ENCODE measurements at regions not wholly inside any gene's neighbourhood (a gene's known extent, or its start where the extent isn't known, plus 50 kb on each side); places are given as distances from the start of the nearest gene placed in this dataset.

DNA sequence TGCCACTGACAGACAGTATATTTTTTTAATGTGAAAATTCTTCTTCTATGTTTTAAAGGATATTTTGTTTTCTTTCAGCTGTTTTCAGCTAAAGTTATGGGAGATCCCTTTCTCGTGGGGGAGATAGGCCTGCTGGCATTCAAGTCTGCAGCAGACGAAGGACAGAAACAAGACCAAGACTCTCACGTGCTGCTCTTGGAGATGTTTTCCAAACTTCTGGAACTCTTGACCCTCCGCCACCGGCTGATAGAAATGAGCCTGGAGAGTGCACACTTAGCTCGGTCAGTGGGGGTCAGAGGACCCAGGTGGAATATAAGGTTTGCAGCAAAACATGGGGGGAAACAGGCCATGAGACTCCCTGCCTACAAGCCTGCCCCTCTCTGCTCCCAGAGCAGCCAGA, 120.5 kb downstream of the CD164 start:
- Histone ChIP-seq H3K9me3 (ENCODE audit: low read length) (no peaks in the 10 kb centered on the region), H3K9ac (ENCODE audit: low read length) (no peak overlapping the region), H3F3A (ENCODE audit: insufficient read depth, low read length, poor library complexity, severe bottlenecking) (no peaks in the 10 kb centered on the region), H3K4me2 (ENCODE audit: low read length) (no peak overlapping the region), H4K20me1 (ENCODE audit: insufficient read depth) (no peaks in the 10 kb centered on the region), H2AFZ (ENCODE audit: low read depth, low read length) (no peak overlapping the region), H3K36me3 (ENCODE audit: insufficient read depth, low read length) (no peaks in the 10 kb centered on the region), H3K79me2 (replicated peaks; ENCODE audit: insufficient read depth, low read length) (no peaks in the 10 kb centered on the region), H3K4me3 (ENCODE audit: low read length) (no peak overlapping the region), H3K27ac (ENCODE audit: low read length) (no peak overlapping the region), H3K9me2 (ENCODE audit: insufficient read depth, low read length) (no peaks in the 10 kb centered on the region), H3K27me3 (ENCODE audit: insufficient read depth, low read depth, low read length) (no peaks in the 10 kb centered on the region)
- TF ChIP-seq RAD21 (conservative IDR thresholded peaks at IDR 0.05) (no peak), SMC3 (conservative IDR thresholded peaks at IDR 0.05; ENCODE audit: poor library complexity) (no peak), EP300 (conservative IDR thresholded peaks at IDR 0.05; ENCODE audit: poor library complexity, severe bottlenecking) (no peak), MXI1 (conservative IDR thresholded peaks at IDR 0.05; ENCODE audit: poor library complexity, severe bottlenecking) (no peak), EZH2 (IDR thresholded peaks at IDR 0.05; ENCODE audit: borderline replicate concordance, insufficient read depth, low read length, poor library complexity, severe bottlenecking) (no peak)
- TF ChIP-seq, protein P1, sequence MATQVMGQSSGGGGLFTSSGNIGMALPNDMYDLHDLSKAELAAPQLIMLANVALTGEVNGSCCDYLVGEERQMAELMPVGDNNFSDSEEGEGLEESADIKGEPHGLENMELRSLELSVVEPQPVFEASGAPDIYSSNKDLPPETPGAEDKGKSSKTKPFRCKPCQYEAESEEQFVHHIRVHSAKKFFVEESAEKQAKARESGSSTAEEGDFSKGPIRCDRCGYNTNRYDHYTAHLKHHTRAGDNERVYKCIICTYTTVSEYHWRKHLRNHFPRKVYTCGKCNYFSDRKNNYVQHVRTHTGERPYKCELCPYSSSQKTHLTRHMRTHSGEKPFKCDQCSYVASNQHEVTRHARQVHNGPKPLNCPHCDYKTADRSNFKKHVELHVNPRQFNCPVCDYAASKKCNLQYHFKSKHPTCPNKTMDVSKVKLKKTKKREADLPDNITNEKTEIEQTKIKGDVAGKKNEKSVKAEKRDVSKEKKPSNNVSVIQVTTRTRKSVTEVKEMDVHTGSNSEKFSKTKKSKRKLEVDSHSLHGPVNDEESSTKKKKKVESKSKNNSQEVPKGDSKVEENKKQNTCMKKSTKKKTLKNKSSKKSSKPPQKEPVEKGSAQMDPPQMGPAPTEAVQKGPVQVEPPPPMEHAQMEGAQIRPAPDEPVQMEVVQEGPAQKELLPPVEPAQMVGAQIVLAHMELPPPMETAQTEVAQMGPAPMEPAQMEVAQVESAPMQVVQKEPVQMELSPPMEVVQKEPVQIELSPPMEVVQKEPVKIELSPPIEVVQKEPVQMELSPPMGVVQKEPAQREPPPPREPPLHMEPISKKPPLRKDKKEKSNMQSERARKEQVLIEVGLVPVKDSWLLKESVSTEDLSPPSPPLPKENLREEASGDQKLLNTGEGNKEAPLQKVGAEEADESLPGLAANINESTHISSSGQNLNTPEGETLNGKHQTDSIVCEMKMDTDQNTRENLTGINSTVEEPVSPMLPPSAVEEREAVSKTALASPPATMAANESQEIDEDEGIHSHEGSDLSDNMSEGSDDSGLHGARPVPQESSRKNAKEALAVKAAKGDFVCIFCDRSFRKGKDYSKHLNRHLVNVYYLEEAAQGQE (IDR thresholded peaks at IDR 0.05; ENCODE audit: borderline replicate concordance), result no peak
- TF ChIP-seq, protein P2, sequence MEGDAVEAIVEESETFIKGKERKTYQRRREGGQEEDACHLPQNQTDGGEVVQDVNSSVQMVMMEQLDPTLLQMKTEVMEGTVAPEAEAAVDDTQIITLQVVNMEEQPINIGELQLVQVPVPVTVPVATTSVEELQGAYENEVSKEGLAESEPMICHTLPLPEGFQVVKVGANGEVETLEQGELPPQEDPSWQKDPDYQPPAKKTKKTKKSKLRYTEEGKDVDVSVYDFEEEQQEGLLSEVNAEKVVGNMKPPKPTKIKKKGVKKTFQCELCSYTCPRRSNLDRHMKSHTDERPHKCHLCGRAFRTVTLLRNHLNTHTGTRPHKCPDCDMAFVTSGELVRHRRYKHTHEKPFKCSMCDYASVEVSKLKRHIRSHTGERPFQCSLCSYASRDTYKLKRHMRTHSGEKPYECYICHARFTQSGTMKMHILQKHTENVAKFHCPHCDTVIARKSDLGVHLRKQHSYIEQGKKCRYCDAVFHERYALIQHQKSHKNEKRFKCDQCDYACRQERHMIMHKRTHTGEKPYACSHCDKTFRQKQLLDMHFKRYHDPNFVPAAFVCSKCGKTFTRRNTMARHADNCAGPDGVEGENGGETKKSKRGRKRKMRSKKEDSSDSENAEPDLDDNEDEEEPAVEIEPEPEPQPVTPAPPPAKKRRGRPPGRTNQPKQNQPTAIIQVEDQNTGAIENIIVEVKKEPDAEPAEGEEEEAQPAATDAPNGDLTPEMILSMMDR (IDR thresholded peaks at IDR 0.05; ENCODE audit: poor library complexity, severe bottlenecking), result no peak

DNA sequence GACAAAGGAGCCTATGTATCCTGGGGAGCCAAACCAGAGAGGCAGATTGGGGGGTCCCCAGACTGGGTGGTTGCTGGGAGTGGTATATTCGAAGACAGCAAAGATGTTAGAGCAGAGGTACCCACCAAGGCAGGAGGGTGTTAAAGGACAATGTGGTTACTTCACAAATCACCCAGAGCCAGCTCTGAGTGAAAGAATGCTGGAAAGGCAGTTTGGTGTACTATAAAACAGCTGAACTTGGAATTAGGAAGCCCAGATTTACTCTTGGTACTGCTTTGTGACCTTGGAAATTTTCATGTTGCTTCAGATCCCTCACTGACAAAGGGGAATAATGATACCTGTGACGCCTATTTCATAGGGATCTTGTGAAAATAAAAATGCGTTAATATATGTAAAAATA, 121.6 kb downstream of the CD164 start:
- no peaks in the 10 kb centered on the region for H3K9me2 ChIP-seq (ENCODE audit: insufficient read depth, low read length)
- TF ChIP-seq EP300 (conservative IDR thresholded peaks at IDR 0.05; ENCODE audit: poor library complexity, severe bottlenecking), result no peak
- TF ChIP-seq MXI1 (conservative IDR thresholded peaks at IDR 0.05; ENCODE audit: poor library complexity, severe bottlenecking), result no peak
- TF ChIP-seq SMC3 (conservative IDR thresholded peaks at IDR 0.05; ENCODE audit: poor library complexity), result no peak
- TF ChIP-seq, protein P1 (IDR thresholded peaks at IDR 0.05; ENCODE audit: borderline replicate concordance), result no peak
- no peak for TF ChIP-seq POLR2AphosphoS5 (IDR thresholded peaks at IDR 0.05)
- no peak for TF ChIP-seq EZH2 (IDR thresholded peaks at IDR 0.05; ENCODE audit: borderline replicate concordance, insufficient read depth, low read length, poor library complexity, severe bottlenecking)
- no peak for TF ChIP-seq RAD21 (conservative IDR thresholded peaks at IDR 0.05)
- no peak for TF ChIP-seq TAF1 (IDR thresholded peaks at IDR 0.05; ENCODE audit: low read depth)
- TF ChIP-seq, protein P2 (IDR thresholded peaks at IDR 0.05; ENCODE audit: poor library complexity, severe bottlenecking), result no peak
- no peak overlapping the region for H3K4me2 ChIP-seq (ENCODE audit: low read length)
- no peaks in the 10 kb centered on the region for H3K27me3 ChIP-seq (ENCODE audit: insufficient read depth, low read depth, low read length)
- no peaks in the 10 kb centered on the region for H3K36me3 ChIP-seq (ENCODE audit: insufficient read depth, low read length)
- H3K9ac ChIP-seq (ENCODE audit: low read length), result no peak overlapping the region
- no peak overlapping the region for H3K27ac ChIP-seq (ENCODE audit: low read length)
- H3K9me3 ChIP-seq (ENCODE audit: low read length), result no peaks in the 10 kb centered on the region
- H3F3A ChIP-seq (ENCODE audit: insufficient read depth, low read length, poor library complexity, severe bottlenecking), result no peaks in the 10 kb centered on the region
- no peaks in the 10 kb centered on the region for H3K79me2 ChIP-seq (replicated peaks; ENCODE audit: insufficient read depth, low read length)
- no peaks in the 10 kb centered on the region for H4K20me1 ChIP-seq (ENCODE audit: insufficient read depth)
- no peak overlapping the region for H3K4me3 ChIP-seq (ENCODE audit: low read length)
- H2AFZ ChIP-seq (ENCODE audit: low read depth, low read length), result no peak overlapping the region

Measured in neural cell (in vitro differentiated cells).